SK-N-SH treated with all-trans-retinoic acid at 6 μM for 48 hours (cell line): ENCODE measurements at regions not wholly inside any gene's neighbourhood (a gene's known extent, or its start where the extent isn't known, plus 50 kb on each side); places are given as distances from the start of the nearest gene placed in this dataset.

Source experiments
- ATAC-seq: fragments of 200-7000 bp; cut with Tn5 transposase; 3 replicates; pipeline ENCODE4 v1.9.1; 2020; ENCODE audit warnings: mild to moderate bottlenecking, moderate library complexity
- ARNTL ChIP-seq: fragments of 450-650 bp; formaldehyde crosslinking; IDR thresholded peaks from 2 replicates; pipeline ENCODE4 v1.5.0; 2020; ENCODE audit warnings: low read depth, mild to moderate bottlenecking, moderate library complexity, borderline replicate concordance
- CSDC2 ChIP-seq: fragments of 250-450 bp; sonication (Bioruptor Pico); IDR thresholded peaks from 2 replicates; pipeline ENCODE4 v1.5.0; 2020; ENCODE audit warnings: mild to moderate bottlenecking, moderate library complexity
- ESRRG ChIP-seq: fragments of 250-450 bp; sonication (Bioruptor Pico); IDR thresholded peaks from 2 replicates; pipeline ENCODE4 v1.6.1; 2021; ENCODE audit warnings: mild to moderate bottlenecking
- OSR1 ChIP-seq: fragments of 250-450 bp; sonication (Bioruptor Pico); IDR thresholded peaks from 2 replicates; pipeline ENCODE4 v1.8.0; 2022; ENCODE audit warnings: moderate library complexity, mild to moderate bottlenecking, inconsistent platforms
- SNAI2 ChIP-seq: fragments of 250-450 bp; sonication (Bioruptor Pico); IDR thresholded peaks from 2 replicates; pipeline ENCODE4 v1.5.0; 2020; ENCODE audit warnings: mild to moderate bottlenecking, moderate library complexity
- TCF4 ChIP-seq: fragments of 250-450 bp; sonication (Bioruptor Pico); IDR thresholded peaks from 2 replicates; pipeline ENCODE4 v1.8.0; 2021; ENCODE audit warnings: mild to moderate bottlenecking, moderate library complexity, borderline replicate concordance
- TOX ChIP-seq: fragments of 250-450 bp; sonication (Bioruptor Pico); IDR thresholded peaks from 2 replicates; pipeline ENCODE4 v1.8.0; 2021; ENCODE audit warnings: mild to moderate bottlenecking, moderate library complexity, borderline replicate concordance
- ZC3H10 ChIP-seq: fragments of 250-450 bp; sonication (Bioruptor Pico); IDR thresholded peaks from 2 replicates; pipeline ENCODE4 v1.5.1; 2021; ENCODE audit warnings: mild to moderate bottlenecking, moderate library complexity
- ZFP3 ChIP-seq: fragments of 250-450 bp; sonication (Bioruptor Pico); IDR thresholded peaks from 2 replicates; pipeline ENCODE4 v1.5.0; 2020; ENCODE audit warnings: mild to moderate bottlenecking, moderate library complexity
- ZNF565 ChIP-seq: fragments of 450-650 bp; formaldehyde crosslinking; conservative IDR thresholded peaks from 2 replicates; pipeline ENCODE4 v1.5.0; 2020; ENCODE audit warnings: low read depth, mild to moderate bottlenecking, moderate library complexity
- ZNF70 ChIP-seq: fragments of 450-650 bp; formaldehyde crosslinking; IDR thresholded peaks from 2 replicates; pipeline ENCODE4 v1.5.0; 2020; ENCODE audit warnings: mild to moderate bottlenecking, moderate library complexity
- ZNF8 ChIP-seq: fragments of 450-650 bp; formaldehyde crosslinking; IDR thresholded peaks from 2 replicates; pipeline ENCODE4 v1.5.0; 2020; ENCODE audit warnings: mild to moderate bottlenecking, moderate library complexity
- TF ChIP-seq, protein P1 (sequence below): fragments of 250-450 bp; sonication (Bioruptor Pico); IDR thresholded peaks from 2 replicates; pipeline ENCODE4 v1.5.1; 2020; ENCODE audit warnings: low read depth, mild to moderate bottlenecking, moderate library complexity
- TF ChIP-seq, protein P2 (sequence below): fragments of 250-450 bp; sonication (Bioruptor Pico); IDR thresholded peaks from 2 replicates; pipeline ENCODE4 v1.5.0; 2020; ENCODE audit warnings: mild to moderate bottlenecking, moderate library complexity
- TF ChIP-seq, protein P3 (sequence below): fragments of 250-450 bp; sonication (Bioruptor Pico); IDR thresholded peaks from 2 replicates; pipeline ENCODE4 v1.8.0; 2021; ENCODE audit warnings: low read depth, mild to moderate bottlenecking, moderate library complexity, borderline replicate concordance
- TF ChIP-seq, protein P4 (sequence below): fragments of 250-450 bp; sonication (Bioruptor Pico); IDR thresholded peaks from 2 replicates; pipeline ENCODE4 v1.5.1; 2021; ENCODE audit warnings: mild to moderate bottlenecking, moderate library complexity
- TF ChIP-seq, protein P5 (sequence below): fragments of 250-450 bp; sonication (Bioruptor Pico); IDR thresholded peaks from 2 replicates; pipeline ENCODE4 v1.8.0; 2020; ENCODE audit warnings: mild to moderate bottlenecking, moderate library complexity, borderline replicate concordance

DNA sequence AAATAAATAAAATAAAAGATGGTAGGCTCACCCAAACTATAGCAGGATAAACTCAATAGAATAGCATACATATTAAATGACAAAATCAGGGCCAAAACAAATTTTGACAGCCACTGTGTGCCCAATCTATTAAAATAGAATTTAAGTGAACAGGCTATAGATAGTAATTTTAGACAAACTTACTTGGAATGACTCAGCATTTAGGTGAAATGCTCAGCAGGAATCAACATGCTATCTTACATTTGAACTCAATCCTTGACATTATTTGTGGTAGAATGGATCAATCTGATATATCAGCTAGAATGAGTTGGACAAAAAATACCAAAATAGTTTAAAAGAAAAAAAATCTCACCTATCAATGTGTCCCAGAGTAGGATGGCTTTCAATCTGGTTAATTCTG is 578.6 kb downstream of the RFPL4B start:
- TF ChIP-seq, protein P1, sequence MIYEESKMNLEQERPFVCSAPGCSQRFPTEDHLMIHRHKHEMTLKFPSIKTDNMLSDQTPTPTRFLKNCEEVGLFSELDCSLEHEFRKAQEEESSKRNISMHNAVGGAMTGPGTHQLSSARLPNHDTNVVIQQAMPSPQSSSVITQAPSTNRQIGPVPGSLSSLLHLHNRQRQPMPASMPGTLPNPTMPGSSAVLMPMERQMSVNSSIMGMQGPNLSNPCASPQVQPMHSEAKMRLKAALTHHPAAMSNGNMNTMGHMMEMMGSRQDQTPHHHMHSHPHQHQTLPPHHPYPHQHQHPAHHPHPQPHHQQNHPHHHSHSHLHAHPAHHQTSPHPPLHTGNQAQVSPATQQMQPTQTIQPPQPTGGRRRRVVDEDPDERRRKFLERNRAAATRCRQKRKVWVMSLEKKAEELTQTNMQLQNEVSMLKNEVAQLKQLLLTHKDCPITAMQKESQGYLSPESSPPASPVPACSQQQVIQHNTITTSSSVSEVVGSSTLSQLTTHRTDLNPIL = no peak
- TF ChIP-seq, protein P2, sequence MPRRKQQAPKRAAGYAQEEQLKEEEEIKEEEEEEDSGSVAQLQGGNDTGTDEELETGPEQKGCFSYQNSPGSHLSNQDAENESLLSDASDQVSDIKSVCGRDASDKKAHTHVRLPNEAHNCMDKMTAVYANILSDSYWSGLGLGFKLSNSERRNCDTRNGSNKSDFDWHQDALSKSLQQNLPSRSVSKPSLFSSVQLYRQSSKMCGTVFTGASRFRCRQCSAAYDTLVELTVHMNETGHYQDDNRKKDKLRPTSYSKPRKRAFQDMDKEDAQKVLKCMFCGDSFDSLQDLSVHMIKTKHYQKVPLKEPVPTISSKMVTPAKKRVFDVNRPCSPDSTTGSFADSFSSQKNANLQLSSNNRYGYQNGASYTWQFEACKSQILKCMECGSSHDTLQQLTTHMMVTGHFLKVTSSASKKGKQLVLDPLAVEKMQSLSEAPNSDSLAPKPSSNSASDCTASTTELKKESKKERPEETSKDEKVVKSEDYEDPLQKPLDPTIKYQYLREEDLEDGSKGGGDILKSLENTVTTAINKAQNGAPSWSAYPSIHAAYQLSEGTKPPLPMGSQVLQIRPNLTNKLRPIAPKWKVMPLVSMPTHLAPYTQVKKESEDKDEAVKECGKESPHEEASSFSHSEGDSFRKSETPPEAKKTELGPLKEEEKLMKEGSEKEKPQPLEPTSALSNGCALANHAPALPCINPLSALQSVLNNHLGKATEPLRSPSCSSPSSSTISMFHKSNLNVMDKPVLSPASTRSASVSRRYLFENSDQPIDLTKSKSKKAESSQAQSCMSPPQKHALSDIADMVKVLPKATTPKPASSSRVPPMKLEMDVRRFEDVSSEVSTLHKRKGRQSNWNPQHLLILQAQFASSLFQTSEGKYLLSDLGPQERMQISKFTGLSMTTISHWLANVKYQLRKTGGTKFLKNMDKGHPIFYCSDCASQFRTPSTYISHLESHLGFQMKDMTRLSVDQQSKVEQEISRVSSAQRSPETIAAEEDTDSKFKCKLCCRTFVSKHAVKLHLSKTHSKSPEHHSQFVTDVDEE (CRISPR knock-in tag) = no peak
- TF ChIP-seq TCF4 (CRISPR knock-in tag) (no peak), CSDC2 (CRISPR knock-in tag) (no peak), ZNF70 (no peak), SNAI2 (CRISPR knock-in tag) (no peak), ZC3H10 (CRISPR knock-in tag) (no peak), ZNF565 (CRISPR knock-in tag) (no peak), ARNTL (no peak), ESRRG (no peak), TOX (no peak)
- ATAC-seq = no peak

DNA sequence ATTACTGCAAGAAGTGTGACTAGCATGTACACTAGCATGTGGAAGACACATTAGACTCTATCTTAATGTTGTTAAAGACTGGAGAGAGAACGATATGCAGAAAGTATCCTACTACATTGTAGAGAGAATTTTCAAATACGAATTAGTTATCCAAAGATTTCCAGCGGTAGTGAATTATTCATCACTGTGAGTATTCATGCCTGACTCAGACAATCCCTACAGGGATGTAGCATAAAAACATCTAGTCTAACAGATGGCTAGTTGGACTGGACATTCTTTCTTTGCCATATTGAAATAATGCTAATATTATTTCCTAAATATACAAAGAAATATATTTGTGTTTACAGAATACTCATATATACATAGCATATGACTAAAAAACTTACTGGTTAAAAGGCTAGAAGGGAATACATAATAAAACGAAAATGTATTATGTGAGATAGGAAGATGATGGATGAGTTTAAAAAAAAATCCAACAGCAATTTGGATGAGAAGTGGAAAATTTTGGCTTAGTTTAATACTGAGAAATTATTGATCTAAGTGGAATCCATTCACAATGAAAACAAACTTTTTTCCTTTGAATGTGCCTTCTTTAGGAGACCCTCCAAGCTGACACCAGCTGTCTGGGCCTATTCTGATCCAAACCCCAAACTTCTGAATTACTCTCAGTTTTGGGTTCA is 580.7 kb downstream of the RFPL4B start:
- TF ChIP-seq, protein P3, sequence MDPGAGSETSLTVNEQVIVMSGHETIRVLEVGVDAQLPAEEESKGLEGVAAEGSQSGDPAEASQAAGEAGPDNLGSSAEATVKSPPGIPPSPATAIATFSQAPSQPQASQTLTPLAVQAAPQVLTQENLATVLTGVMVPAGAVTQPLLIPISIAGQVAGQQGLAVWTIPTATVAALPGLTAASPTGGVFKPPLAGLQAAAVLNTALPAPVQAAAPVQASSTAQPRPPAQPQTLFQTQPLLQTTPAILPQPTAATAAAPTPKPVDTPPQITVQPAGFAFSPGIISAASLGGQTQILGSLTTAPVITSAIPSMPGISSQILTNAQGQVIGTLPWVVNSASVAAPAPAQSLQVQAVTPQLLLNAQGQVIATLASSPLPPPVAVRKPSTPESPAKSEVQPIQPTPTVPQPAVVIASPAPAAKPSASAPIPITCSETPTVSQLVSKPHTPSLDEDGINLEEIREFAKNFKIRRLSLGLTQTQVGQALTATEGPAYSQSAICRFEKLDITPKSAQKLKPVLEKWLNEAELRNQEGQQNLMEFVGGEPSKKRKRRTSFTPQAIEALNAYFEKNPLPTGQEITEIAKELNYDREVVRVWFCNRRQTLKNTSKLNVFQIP (CRISPR knock-in tag) = no peak
- TF ChIP-seq, all 23 proteins: peak for 0
- no peak for ATAC-seq

DNA sequence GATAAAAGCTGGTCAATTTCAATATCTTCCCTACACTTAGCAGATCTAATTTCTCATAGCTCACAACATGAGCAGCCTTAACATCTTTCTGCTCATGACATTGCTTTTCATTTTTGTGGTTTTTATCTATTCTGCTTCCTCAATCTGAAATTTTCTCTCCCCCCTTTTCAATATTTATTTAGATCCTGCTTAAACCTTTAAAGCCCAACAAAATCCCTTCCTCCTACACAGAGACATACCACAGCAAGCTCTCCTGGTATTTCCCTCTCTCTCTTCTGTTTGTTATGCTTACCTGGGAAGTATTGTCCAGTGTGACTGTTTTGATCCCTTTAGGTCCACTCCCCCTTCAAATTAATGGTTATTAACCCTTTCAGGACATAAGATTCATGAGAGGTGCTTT is 582.5 kb downstream of the RFPL4B start:
- TF ChIP-seq, protein P4, sequence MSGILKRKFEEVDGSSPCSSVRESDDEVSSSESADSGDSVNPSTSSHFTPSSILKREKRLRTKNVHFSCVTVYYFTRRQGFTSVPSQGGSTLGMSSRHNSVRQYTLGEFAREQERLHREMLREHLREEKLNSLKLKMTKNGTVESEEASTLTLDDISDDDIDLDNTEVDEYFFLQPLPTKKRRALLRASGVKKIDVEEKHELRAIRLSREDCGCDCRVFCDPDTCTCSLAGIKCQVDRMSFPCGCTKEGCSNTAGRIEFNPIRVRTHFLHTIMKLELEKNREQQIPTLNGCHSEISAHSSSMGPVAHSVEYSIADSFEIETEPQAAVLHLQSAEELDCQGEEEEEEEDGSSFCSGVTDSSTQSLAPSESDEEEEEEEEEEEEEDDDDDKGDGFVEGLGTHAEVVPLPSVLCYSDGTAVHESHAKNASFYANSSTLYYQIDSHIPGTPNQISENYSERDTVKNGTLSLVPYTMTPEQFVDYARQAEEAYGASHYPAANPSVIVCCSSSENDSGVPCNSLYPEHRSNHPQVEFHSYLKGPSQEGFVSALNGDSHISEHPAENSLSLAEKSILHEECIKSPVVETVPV = no peak
- TF ChIP-seq ZC3H10 (CRISPR knock-in tag) = no peak
- TF ChIP-seq, protein P5, sequence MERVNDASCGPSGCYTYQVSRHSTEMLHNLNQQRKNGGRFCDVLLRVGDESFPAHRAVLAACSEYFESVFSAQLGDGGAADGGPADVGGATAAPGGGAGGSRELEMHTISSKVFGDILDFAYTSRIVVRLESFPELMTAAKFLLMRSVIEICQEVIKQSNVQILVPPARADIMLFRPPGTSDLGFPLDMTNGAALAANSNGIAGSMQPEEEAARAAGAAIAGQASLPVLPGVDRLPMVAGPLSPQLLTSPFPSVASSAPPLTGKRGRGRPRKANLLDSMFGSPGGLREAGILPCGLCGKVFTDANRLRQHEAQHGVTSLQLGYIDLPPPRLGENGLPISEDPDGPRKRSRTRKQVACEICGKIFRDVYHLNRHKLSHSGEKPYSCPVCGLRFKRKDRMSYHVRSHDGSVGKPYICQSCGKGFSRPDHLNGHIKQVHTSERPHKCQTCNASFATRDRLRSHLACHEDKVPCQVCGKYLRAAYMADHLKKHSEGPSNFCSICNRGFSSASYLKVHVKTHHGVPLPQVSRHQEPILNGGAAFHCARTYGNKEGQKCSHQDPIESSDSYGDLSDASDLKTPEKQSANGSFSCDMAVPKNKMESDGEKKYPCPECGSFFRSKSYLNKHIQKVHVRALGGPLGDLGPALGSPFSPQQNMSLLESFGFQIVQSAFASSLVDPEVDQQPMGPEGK (CRISPR knock-in tag) = no peak
- TF ChIP-seq ARNTL = no peak
- ATAC-seq = no peak; the same call in 2 of the 3 replicates

DNA sequence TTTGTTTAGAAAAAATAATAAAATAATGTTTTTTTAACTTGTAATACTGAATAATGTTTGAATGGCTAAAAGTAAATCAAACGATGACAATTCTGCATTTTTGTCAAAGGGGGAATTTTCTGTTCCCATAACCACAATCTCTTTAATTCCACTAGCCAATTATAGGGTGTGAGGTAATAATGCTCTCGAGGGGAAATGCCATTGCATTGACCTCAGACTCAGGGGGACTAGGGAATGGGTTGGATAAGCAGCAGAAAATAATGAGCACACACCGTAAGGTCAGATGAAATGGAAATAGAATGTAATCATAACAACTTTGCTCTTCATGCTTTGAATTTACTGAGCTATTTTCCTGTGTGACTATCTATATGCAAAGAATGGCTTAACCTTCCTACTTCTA is 584.7 kb downstream of the RFPL4B start:
- ATAC-seq = no peak
- TF ChIP-seq ESRRG (no peak), ZNF8 (CRISPR knock-in tag) (no peak), ZFP3 (no peak), TCF4 (CRISPR knock-in tag) (no peak), OSR1 (CRISPR knock-in tag) (no peak)
- TF ChIP-seq, protein P2 (CRISPR knock-in tag) = no peak
- TF ChIP-seq, protein P5 (CRISPR knock-in tag) = no peak
